Mucosa of rectum (tissue), 2 donors: ENCODE measurements at regions not wholly inside any gene's neighbourhood (a gene's known extent, or its start where the extent isn't known, plus 50 kb on each side); places are given as distances from the start of the nearest gene placed in this dataset.

Experiments used
- H3K27ac ChIP-seq, 2 donors: one replicate each; pipeline ENCODE4 v1.7.0; 2013; ENCODE audit warnings: inconsistent platforms in 2 of 2, low read depth in 2 of 2, low read length in 2 of 2
- H3K27me3 ChIP-seq, 2 donors: one replicate each; pipeline ENCODE4 v1.7.0; 2013; ENCODE audit warnings: low read length in 2 of 2; ENCODE audit not compliant: control insufficient read depth in 2 of 2, insufficient read depth in 2 of 2
- H3K36me3 ChIP-seq, 2 donors: one replicate each; pipeline ENCODE4 v1.7.0; 2013; ENCODE audit warnings: low read length in 2 of 2; ENCODE audit not compliant: control insufficient read depth in 2 of 2, insufficient read depth in 2 of 2
- H3K4me1 ChIP-seq, 2 donors: one replicate each; pipeline ENCODE4 v1.7.0; 2013; ENCODE audit warnings: low read length in 2 of 2, mild to moderate bottlenecking in 1 of 2; ENCODE audit not compliant: control insufficient read depth in 2 of 2, insufficient read depth in 2 of 2
- H3K4me3 ChIP-seq, 2 donors: one replicate each; pipeline ENCODE4 v1.7.0; 2013; ENCODE audit warnings: low read length in 2 of 2
- H3K9ac ChIP-seq, 2 donors: one replicate each; pipeline ENCODE4 v1.7.0; 2013; ENCODE audit warnings: low read length in 2 of 2, low read depth in 1 of 2, mild to moderate bottlenecking in 1 of 2
- H3K9me3 ChIP-seq, 2 donors: one replicate each; pipeline ENCODE4 v1.7.0; 2013; ENCODE audit warnings: low read length in 2 of 2; ENCODE audit not compliant: control insufficient read depth in 2 of 2
- donor health status: healthy.
- donor health status: Normal muscosa, but diverticular disease.

DNA sequence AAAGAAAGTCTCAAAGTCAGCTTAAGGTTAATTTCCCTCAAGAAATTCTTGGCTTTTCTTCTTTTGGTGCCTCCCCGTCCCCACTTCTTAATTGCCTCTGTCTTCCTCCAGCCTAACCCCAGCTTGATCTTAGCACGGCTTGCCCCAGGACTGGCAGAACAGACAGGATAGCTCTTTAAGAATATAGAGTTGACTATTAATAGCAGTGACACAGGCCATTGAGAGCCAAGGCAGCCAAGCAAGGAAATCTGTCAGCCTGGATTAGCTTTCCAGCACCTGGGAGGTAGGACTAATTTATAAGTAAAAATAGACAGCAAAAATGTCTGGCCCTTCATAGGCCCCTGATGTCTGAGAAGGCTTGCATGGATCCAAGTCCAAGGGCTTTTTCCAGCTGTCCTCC lies 384.6 kb upstream of the SLC30A5 start:
- H3K27ac ChIP-seq = no peak overlapping the region
- no peaks in the 10 kb centered on the region for H3K4me1 ChIP-seq
- no peak overlapping the region for H3K9ac ChIP-seq

DNA sequence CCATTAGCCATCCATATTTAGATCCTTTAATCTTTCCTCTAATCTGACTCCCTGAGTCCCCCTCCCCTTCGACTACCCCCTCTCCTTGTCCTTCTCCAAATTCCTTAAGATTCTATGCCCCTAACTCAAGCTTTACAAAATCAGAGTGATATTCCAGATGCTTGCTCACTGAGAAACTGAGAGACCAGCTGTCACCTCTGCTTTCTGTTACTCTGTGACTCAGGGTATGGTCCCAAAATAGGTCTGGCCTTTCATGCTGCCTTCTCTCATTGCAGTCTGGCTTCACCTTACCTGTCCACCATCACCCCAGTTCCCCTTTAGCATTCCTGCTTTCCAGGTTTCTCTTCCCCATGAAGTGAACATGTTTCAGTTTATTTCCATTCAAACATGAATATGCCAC lies 383.3 kb upstream of the SLC30A5 start:
- no peaks in the 10 kb centered on the region for H3K9me3 ChIP-seq
- no peaks in the 10 kb centered on the region for H3K36me3 ChIP-seq
- no peaks in the 10 kb centered on the region for H3K4me1 ChIP-seq
- no peak overlapping the region for H3K4me3 ChIP-seq
- H3K27ac ChIP-seq = no peak overlapping the region
- H3K9ac ChIP-seq = no peak overlapping the region
- no peaks in the 10 kb centered on the region for H3K27me3 ChIP-seq

More for the DNA sequence above, 384.6 kb upstream of the SLC30A5 start:
- H3K36me3 ChIP-seq = no peaks in the 10 kb centered on the region
- no peak overlapping the region for H3K4me3 ChIP-seq
- no peaks in the 10 kb centered on the region for H3K9me3 ChIP-seq
- H3K27me3 ChIP-seq = no peaks in the 10 kb centered on the region

DNA sequence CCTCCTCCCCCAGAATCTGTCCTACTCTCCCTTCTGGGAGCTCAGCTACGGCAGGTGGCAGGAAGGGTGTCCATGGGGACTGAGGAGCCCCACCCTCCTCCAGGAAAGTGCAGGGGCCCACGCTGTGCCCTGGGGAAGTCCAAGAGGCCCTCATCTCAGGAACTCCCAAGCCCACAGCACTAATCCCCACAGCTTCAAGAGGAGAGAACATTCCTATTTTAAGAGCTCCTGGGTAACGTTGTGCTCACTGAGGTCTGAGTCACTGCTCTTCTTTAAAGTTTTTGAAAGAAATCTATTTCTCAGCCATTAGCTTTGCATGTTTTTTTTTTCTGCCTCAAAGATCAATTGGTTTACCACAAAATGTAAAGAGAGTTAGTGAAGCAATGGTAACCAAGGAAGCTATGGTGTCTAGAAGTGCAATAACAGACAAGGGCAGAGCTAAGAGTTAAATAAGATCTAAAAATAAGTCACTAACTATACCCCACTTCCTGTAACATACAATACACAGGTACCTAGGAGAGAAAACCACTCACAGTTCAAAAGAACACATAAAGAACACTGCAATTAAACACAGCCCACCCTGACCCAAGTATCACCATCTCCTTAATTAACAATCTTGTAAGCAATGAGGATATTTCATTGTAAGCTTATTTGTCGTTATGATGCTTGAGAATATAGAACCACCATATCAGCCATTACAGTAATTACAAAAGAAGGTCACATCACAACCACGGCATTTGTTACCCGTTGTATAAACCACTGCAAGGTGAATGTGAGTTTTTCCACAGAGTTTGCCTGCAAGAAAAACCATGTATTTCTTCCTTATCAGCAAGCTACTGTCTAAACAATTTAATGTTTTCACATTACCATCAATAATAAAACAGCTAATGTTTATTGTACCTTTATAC lies 382.3 kb upstream of the SLC30A5 start:
- Histone ChIP-seq H3K9ac (no peak overlapping the region), H3K4me1 (no peaks in the 10 kb centered on the region), H3K27me3 (no peaks in the 10 kb centered on the region), H3K9me3 (no peaks in the 10 kb centered on the region), H3K27ac (no peak overlapping the region), H3K36me3 (no peaks in the 10 kb centered on the region), H3K4me3 (no peak overlapping the region)

DNA sequence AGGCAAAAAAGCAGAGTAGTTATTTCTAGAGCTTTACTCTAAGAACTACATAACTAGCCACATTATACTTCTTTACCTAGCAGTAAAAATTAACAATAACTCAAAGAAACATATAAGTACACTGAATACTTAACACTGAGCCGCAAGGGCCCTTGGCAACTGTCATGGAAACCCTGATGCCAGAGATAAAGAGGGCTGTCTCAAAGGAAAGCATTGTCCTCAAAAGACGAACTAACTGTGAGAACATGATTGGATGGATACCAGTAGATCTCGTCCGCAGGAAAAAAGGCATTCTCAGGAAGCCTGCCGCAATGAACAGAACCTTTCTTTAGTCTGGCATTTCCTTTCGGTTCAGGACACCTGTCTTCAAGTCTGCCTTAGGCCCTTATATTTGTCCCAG lies 379.0 kb upstream of the SLC30A5 start:
- H3K36me3 ChIP-seq = no peaks in the 10 kb centered on the region
- no peak overlapping the region for H3K9ac ChIP-seq
- H3K9me3 ChIP-seq = no peaks in the 10 kb centered on the region
- H3K4me3 ChIP-seq = no peak overlapping the region
- no peaks in the 10 kb centered on the region for H3K4me1 ChIP-seq
- H3K27me3 ChIP-seq = no peaks in the 10 kb centered on the region
- no peak overlapping the region for H3K27ac ChIP-seq

DNA sequence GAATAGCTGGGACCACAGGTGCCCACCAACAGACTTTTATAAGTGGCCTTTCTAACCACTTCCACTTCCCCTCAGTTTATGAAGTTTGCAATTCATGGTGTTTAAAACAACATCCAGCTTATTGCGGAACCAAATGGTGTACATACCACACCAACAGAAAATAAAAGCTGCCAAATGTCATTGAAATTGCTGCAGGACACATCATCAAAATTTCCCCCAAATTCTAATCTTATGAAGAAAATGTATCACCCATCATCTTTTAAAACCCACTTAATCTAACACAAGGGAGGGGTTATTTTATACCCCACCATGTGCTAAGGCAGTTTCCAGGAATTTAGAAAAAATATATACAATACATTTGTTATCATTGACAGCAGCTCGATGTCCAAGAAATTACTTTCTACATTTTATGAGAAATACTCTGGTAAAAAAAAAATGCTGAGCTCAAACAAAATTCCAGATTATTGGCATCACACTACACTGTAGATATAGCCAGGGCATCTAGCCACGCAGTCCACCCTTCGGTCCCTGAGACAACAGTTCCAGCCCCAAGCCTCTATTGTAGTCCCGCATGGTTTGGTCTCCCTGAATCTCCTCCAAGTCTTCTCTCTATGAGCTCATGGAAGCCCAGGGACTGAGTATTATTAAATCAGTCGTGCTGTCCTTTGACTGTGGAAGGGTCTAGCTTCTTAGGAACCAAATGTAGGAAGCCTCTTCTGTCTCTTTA lies 372.8 kb upstream of the SLC30A5 start:
- Histone ChIP-seq H3K36me3 (no peaks in the 10 kb centered on the region), H3K4me3 (no peak overlapping the region), H3K27ac (no peak overlapping the region), H3K9me3 (no peaks in the 10 kb centered on the region), H3K4me1 (no peaks in the 10 kb centered on the region), H3K27me3 (no peaks in the 10 kb centered on the region), H3K9ac (no peak overlapping the region)

DNA sequence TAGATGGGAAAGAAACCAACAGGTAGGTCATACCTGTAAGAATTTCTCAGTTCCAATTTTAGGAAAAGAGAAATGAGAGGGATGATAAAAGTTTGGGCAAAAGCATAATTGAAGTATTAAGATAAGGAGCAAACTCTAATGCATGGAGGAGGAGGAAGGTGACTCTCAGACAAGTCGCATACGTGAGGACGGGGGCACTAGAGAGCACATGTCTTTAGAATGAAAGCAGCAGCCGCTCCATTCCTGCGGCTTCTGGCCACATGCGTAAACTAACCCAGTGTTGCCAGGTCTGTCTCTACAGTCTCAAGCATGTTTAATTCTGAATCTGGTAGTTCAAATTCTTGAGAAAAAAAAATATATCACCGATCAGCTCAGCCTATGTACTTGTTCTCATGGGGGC lies 371.5 kb upstream of the SLC30A5 start:
- Histone ChIP-seq H3K27me3 (no peaks in the 10 kb centered on the region), H3K9me3 (no peaks in the 10 kb centered on the region), H3K4me1 (no peaks in the 10 kb centered on the region), H3K27ac (no peak overlapping the region), H3K9ac (no peak overlapping the region), H3K4me3 (no peak overlapping the region), H3K36me3 (no peaks in the 10 kb centered on the region)

DNA sequence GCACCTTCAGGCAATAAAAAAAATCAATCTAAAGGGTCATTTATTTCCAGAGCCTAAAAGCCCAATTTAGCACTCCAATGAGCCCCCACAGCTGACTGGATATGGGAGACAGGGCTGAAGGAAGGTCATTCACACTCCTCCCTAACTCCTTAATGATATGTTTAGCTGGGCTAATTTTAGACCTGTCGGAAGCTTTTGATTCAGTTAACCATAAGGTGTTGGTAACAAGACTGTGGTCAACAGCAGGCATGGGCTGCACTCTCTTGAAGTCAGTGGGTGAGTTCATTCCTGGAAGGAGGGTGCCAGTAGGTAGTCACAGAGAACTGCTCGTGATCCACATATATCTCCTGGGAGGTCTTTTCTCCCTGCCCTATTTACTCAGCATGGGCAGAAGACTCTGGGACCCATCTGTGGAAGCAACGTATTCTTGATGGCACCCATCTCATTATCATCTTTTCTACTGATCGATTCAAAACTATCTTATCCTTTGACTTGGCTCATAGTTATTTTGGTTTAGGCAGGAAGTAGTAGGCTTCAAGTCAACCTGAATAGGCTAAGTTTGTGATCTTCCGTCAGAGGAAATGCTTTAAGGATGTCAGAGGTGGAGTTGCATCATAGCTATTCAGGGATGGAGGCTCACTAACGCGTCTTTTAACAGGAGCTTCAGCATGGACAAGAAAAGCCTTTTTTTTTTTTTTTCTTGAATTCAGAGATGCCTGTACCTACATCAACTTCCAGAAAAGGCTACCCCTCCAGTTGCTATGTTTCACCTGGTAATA lies 367.7 kb upstream of the SLC30A5 start:
- peaks cover 0 to 3% of the 10 kb centered on the region in 2 donors for H3K4me1 ChIP-seq

DNA sequence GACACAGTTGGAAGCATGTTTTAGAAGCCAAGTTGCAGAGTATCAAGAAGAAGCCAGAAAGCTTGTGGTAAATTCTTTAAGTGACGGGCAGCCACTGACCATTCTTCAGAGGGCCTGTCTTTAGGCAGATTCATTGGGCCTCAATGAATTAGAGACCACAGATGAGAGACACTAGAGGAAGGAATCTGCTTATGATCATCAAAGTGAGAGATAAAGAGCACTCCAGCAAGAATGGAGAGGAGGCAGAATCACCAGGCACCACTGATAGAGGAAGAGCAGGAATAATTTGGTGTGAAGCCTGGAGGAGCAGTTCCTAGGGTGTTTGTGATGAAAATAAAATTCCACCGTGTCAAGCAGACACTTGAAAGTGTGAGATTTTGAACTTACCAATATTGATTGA lies 365.9 kb upstream of the SLC30A5 start:
- Histone ChIP-seq H3K36me3 (no peaks in the 10 kb centered on the region), H3K4me1 (peaks cover 0 to 3% of the 10 kb centered on the region in 2 donors), H3K9ac (no peak overlapping the region), H3K27ac (no peak overlapping the region), H3K4me3 (no peak overlapping the region), H3K9me3 (no peaks in the 10 kb centered on the region), H3K27me3 (no peaks in the 10 kb centered on the region)

More for the DNA sequence above, 367.7 kb upstream of the SLC30A5 start:
- Histone ChIP-seq H3K4me3 (no peak overlapping the region), H3K9me3 (no peaks in the 10 kb centered on the region), H3K27me3 (no peaks in the 10 kb centered on the region), H3K36me3 (no peaks in the 10 kb centered on the region), H3K27ac (no peak overlapping the region), H3K9ac (no peak overlapping the region)

DNA sequence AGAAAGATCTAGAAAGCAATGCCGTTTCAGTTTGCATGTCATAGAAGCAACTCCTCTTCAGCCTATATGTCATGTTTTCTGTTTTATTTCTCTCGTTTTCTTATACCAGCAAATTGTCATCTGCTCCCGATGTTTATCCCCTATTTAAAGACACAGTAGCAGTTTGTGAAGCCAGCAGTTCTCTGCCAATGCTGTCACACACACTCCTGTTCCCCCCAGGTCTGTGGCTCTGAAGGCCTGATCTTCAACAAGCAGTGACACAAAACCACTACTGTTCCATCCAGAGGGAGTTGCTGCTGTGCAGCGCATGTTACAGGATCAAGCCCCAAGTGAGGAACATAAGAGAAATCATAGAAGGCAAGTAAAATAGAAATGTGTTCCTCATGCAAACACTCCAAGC lies 364.1 kb upstream of the SLC30A5 start:
- H3K9me3 ChIP-seq = no peaks in the 10 kb centered on the region
- H3K36me3 ChIP-seq = no peaks in the 10 kb centered on the region
- no peaks in the 10 kb centered on the region for H3K27me3 ChIP-seq
- no peak overlapping the region for H3K4me3 ChIP-seq
- peaks cover 0 to 3% of the 10 kb centered on the region in 2 donors for H3K4me1 ChIP-seq
- no peak overlapping the region for H3K9ac ChIP-seq
- H3K27ac ChIP-seq = no peak overlapping the region
